ENCODE measurements at regions not wholly inside any gene's neighbourhood (a gene's known extent, or its start where the extent isn't known, plus 50 kb on each side); places are given as distances from the start of the nearest gene placed in this dataset.

- DNase-seq (ENCODE audit: extremely low spot score): no peak
- Histone ChIP-seq H3K4me3 (ENCODE audit: low read depth, low read length) (no peak overlapping the region), H3K27ac (ENCODE audit: low read depth) (no peak overlapping the region), H3K4me1 (ENCODE audit: insufficient read depth) (no peaks in the 10 kb centered on the region), H3K36me3 (ENCODE audit: insufficient read depth) (no peaks in the 10 kb centered on the region)
- WGBS: 77% methylated on average over 4 of the region's 4 CpGs
Measured at GRCh38 chr18:41758534-41758933, 196.5 kb upstream of the PIK3C3 start.

GRCh38 chr18:41756141-41756540 lies 198.9 kb upstream of the PIK3C3 start:
- H3K36me3 ChIP-seq (ENCODE audit: insufficient read depth): no peaks in the 10 kb centered on the region
- no peak overlapping the region for H3K27ac ChIP-seq (ENCODE audit: low read depth)
- DNase-seq (ENCODE audit: extremely low spot score): no peak
- 41% methylated on average over 5 of the region's 5 CpGs for WGBS
- H3K4me3 ChIP-seq (ENCODE audit: low read depth, low read length): no peak overlapping the region
- no peaks in the 10 kb centered on the region for H3K4me1 ChIP-seq (ENCODE audit: insufficient read depth)

- 89% methylated on average over 1 of the region's 1 CpG for WGBS
- no peak for DNase-seq (ENCODE audit: extremely low spot score)
- H3K4me1 ChIP-seq (ENCODE audit: insufficient read depth): no peaks in the 10 kb centered on the region
- no peaks in the 10 kb centered on the region for H3K36me3 ChIP-seq (ENCODE audit: insufficient read depth)
- H3K4me3 ChIP-seq (ENCODE audit: low read depth, low read length): no peak overlapping the region
- no peak overlapping the region for H3K27ac ChIP-seq (ENCODE audit: low read depth)
Measured at GRCh38 chr18:41754332-41754731, 200.7 kb upstream of the PIK3C3 start.

GRCh38 chr18:41753826-41754225 lies 201.2 kb upstream of the PIK3C3 start:
- H3K36me3 ChIP-seq (ENCODE audit: insufficient read depth): no peaks in the 10 kb centered on the region
- H3K4me1 ChIP-seq (ENCODE audit: insufficient read depth): no peaks in the 10 kb centered on the region
- WGBS: 61% methylated on average over 2 of the region's 2 CpGs
- H3K27ac ChIP-seq (ENCODE audit: low read depth): no peak overlapping the region
- no peak overlapping the region for H3K4me3 ChIP-seq (ENCODE audit: low read depth, low read length)
- DNase-seq (ENCODE audit: extremely low spot score): no peak

- WGBS: 90% methylated on average over 6 of the region's 6 CpGs
- no peak for DNase-seq (ENCODE audit: extremely low spot score)
- Histone ChIP-seq H3K4me1 (ENCODE audit: insufficient read depth) (no peaks in the 10 kb centered on the region), H3K27ac (ENCODE audit: low read depth) (no peak overlapping the region), H3K4me3 (ENCODE audit: low read depth, low read length) (no peak overlapping the region), H3K36me3 (ENCODE audit: insufficient read depth) (no peaks in the 10 kb centered on the region)
Measured at GRCh38 chr18:41752826-41753225, 202.2 kb upstream of the PIK3C3 start.

- WGBS: 39% methylated on average over 1 of the region's 1 CpG
- H3K27ac ChIP-seq (ENCODE audit: low read depth): no peak overlapping the region
- H3K4me1 ChIP-seq (ENCODE audit: insufficient read depth): no peaks in the 10 kb centered on the region
- no peak overlapping the region for H3K4me3 ChIP-seq (ENCODE audit: low read depth, low read length)
- no peak for DNase-seq (ENCODE audit: extremely low spot score)
- no peaks in the 10 kb centered on the region for H3K36me3 ChIP-seq (ENCODE audit: insufficient read depth)
Measured at GRCh38 chr18:41751652-41752051, 203.4 kb upstream of the PIK3C3 start.

- H3K4me1 ChIP-seq (ENCODE audit: insufficient read depth): no peaks in the 10 kb centered on the region
- H3K4me3 ChIP-seq (ENCODE audit: low read depth, low read length): no peak overlapping the region
- DNase-seq (ENCODE audit: extremely low spot score): no peak
- 58% methylated on average over 2 of the region's 2 CpGs for WGBS
- no peaks in the 10 kb centered on the region for H3K36me3 ChIP-seq (ENCODE audit: insufficient read depth)
- no peak overlapping the region for H3K27ac ChIP-seq (ENCODE audit: low read depth)
Measured at GRCh38 chr18:41751161-41751560, 203.9 kb upstream of the PIK3C3 start.

- H3K4me3 ChIP-seq (ENCODE audit: low read depth, low read length): no peak overlapping the region
- no peaks in the 10 kb centered on the region for H3K36me3 ChIP-seq (ENCODE audit: insufficient read depth)
- H3K4me1 ChIP-seq (ENCODE audit: insufficient read depth): no peaks in the 10 kb centered on the region
- no peak overlapping the region for H3K27ac ChIP-seq (ENCODE audit: low read depth)
- WGBS: 60% methylated on average over 2 of the region's 2 CpGs
- no peak for DNase-seq (ENCODE audit: extremely low spot score)
Measured at GRCh38 chr18:41747723-41748242, 207.3 kb upstream of the PIK3C3 start.

- WGBS: 41% methylated on average over 5 of the region's 5 CpGs
- DNase-seq (ENCODE audit: extremely low spot score): peak; percentile 14
- no peaks in the 10 kb centered on the region for H3K4me1 ChIP-seq (ENCODE audit: insufficient read depth)
- H3K27ac ChIP-seq (ENCODE audit: low read depth): no peak overlapping the region
- no peak overlapping the region for H3K4me3 ChIP-seq (ENCODE audit: low read depth, low read length)
- no peaks in the 10 kb centered on the region for H3K36me3 ChIP-seq (ENCODE audit: insufficient read depth)
Measured at GRCh38 chr18:41745166-41746049, 209.6 kb upstream of the PIK3C3 start.

GRCh38 chr18:41744421-41745030 lies 210.5 kb upstream of the PIK3C3 start:
- Histone ChIP-seq H3K4me3 (ENCODE audit: low read depth, low read length) (no peak overlapping the region), H3K4me1 (ENCODE audit: insufficient read depth) (no peaks in the 10 kb centered on the region), H3K27ac (ENCODE audit: low read depth) (no peak overlapping the region), H3K36me3 (ENCODE audit: insufficient read depth) (no peaks in the 10 kb centered on the region)
- WGBS: 33% methylated on average over 6 of the region's 6 CpGs
- no peak for DNase-seq (ENCODE audit: extremely low spot score)

GRCh38 chr18:41737218-41737617 lies 217.8 kb upstream of the PIK3C3 start:
- DNase-seq (ENCODE audit: extremely low spot score): no peak
- H3K36me3 ChIP-seq (ENCODE audit: insufficient read depth): no peaks in the 10 kb centered on the region
- 87% methylated on average over 1 of the region's 1 CpG for WGBS
- H3K4me1 ChIP-seq (ENCODE audit: insufficient read depth): no peaks in the 10 kb centered on the region
- no peak overlapping the region for H3K4me3 ChIP-seq (ENCODE audit: low read depth, low read length)
- no peak overlapping the region for H3K27ac ChIP-seq (ENCODE audit: low read depth)

GRCh38 chr18:41734917-41735316 lies 220.1 kb upstream of the PIK3C3 start:
- no peaks in the 10 kb centered on the region for H3K4me1 ChIP-seq (ENCODE audit: insufficient read depth)
- WGBS: 59% methylated on average over 1 of the region's 1 CpG
- no peak overlapping the region for H3K4me3 ChIP-seq (ENCODE audit: low read depth, low read length)
- no peak for DNase-seq (ENCODE audit: extremely low spot score)
- no peaks in the 10 kb centered on the region for H3K36me3 ChIP-seq (ENCODE audit: insufficient read depth)
- H3K27ac ChIP-seq (ENCODE audit: low read depth): no peak overlapping the region

GRCh38 chr18:41732356-41732755 lies 222.7 kb upstream of the PIK3C3 start:
- no peak overlapping the region for H3K4me3 ChIP-seq (ENCODE audit: low read depth, low read length)
- no peaks in the 10 kb centered on the region for H3K36me3 ChIP-seq (ENCODE audit: insufficient read depth)
- DNase-seq (ENCODE audit: extremely low spot score): no peak
- H3K27ac ChIP-seq (ENCODE audit: low read depth): no peak overlapping the region
- H3K4me1 ChIP-seq (ENCODE audit: insufficient read depth): no peaks in the 10 kb centered on the region
- WGBS: 69% methylated on average over 2 of the region's 2 CpGs

- H3K27ac ChIP-seq (ENCODE audit: low read depth): no peak overlapping the region
- DNase-seq (ENCODE audit: extremely low spot score): no peak
- WGBS: 49% methylated on average over 1 of the region's 1 CpG
Measured at GRCh38 chr18:41731884-41732283, 223.2 kb upstream of the PIK3C3 start.

More at GRCh38 chr18:41731884-41732283, 223.2 kb upstream of the PIK3C3 start:
- Histone ChIP-seq H3K36me3 (ENCODE audit: insufficient read depth) (no peaks in the 10 kb centered on the region), H3K4me3 (ENCODE audit: low read depth, low read length) (no peak overlapping the region), H3K4me1 (ENCODE audit: insufficient read depth) (no peaks in the 10 kb centered on the region)
